HG03103 (cell line): ENCODE measurements at regions not wholly inside any gene's neighbourhood (a gene's known extent, or its start where the extent isn't known, plus 50 kb on each side); places are given as distances from the start of the nearest gene placed in this dataset.

ENCODE experiments used
- ATAC-seq: cut with Tn5 transposase; IDR thresholded peaks from one replicate; pipeline ENCODE4 v1.9.1; 2021; ENCODE audit warnings: low read depth; ENCODE audit not compliant: unreplicated experiment

DNA sequence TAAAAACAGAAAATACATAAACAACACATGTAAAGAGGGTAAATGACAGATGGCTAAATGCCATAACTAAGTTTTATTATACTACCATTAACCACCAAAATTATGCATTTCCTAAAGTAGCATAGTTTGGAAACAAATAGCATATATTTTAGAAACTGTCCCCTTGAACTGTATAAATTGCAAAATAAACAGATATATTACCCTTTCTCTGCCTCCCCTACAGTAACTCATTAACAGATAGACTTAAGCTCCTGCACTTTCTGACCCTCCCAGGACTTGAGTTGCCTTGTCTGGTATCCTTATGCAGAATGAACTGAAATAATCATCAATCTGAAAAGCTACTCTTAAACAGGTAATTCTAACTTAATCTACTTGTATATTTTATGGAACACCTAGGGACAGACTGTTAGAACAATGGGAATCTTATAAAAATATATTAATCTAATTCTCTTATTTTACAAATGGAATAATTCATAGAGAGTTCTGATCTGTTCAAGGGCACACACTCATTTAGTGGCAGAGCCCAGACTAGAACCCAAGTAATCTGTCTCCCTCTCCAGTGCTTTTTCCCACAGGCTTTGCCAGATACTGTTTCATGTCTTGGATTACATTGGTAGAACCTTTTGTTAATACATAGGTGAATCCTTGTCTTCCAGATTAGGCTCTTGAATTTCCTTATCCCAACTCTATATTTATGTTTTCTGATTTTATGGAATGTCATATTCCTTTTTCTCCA is 50.6 kb upstream of the LOC128125822 start:
- no peak for ATAC-seq
